ENCODE measurements at regions not wholly inside any gene's neighbourhood (a gene's known extent, or its start where the extent isn't known, plus 50 kb on each side); places are given as distances from the start of the nearest gene placed in this dataset.

DNA sequence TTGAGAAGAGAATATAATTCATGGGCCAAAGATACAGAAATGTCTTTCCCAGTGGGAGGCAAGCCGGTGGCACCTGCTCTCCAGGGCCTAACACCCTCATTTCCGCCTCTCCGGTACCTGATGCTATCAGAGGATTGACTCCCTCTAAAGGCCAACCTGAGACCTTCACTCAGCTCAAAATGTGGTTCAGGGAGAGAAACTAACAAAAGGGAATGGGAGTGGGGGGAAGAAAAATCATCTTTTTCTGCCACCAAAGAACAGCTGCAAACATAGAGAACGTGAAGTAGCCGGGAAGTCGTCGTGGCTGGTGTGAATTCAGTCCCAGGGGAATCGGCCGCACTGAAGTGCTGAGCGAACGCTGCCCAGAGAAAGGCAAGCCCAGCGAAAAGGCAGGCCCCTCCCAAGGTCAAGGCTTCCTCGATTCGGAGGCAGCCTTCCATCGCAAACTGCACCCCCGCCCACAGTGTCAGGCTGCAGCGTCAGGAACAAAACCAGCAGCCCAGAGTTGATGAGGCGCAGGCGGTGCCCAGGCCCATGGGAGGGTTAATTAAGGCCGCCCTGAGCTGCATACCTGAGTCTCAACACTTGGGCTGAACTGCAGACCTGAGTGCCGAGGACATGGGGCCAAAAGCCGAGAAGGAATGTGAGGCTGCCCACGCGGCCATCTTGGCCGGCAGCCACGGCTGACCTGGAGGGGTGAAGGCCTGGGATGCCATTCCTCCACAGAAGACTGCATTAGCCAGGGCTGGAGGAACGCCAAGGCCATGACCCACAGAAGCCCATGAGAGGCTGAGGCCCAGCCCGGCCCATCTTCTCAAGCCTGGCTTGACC, 160.2 kb downstream of the PSMG1 start:
- peak overlapping the region; percentile 4 for H2BK120ac ChIP-seq (ENCODE audit: low read depth, low read length)
- H4K8ac ChIP-seq (ENCODE audit: low read depth, low read length) = no peak overlapping the region
- H3K14ac ChIP-seq (ENCODE audit: low read length) = peak overlapping the region; percentile 73
- H2BK5ac ChIP-seq (ENCODE audit: low read length) = peak overlapping the region; percentile 58
- H3K23ac ChIP-seq (ENCODE audit: low read depth, low read length, poor library complexity) = peak overlapping the region; percentile 13
- no peaks in the 10 kb centered on the region for H3K79me1 ChIP-seq (ENCODE audit: low read depth, low read length)
- no peak overlapping the region for H3K4ac ChIP-seq (ENCODE audit: low read length)
- H4K91ac ChIP-seq (ENCODE audit: low read depth, low read length, poor library complexity) = no peak overlapping the region
- peak overlapping the region; percentile 30 for H2BK12ac ChIP-seq (ENCODE audit: low read length)
- no peak overlapping the region for H3K4me2 ChIP-seq (ENCODE audit: insufficient read depth, low read length, poor library complexity, severe bottlenecking)
- H3K27ac ChIP-seq (replicated peaks; ENCODE audit: low read length) = no peak overlapping the region
- H2AK5ac ChIP-seq (ENCODE audit: low read depth, low read length) = peak overlapping the region; percentile 76
- H2BK15ac ChIP-seq (ENCODE audit: low read length) = no peak overlapping the region
- H3K36me3 ChIP-seq (replicated peaks in 1 of 2; ENCODE audit: control insufficient read depth in 2 of 2, insufficient read depth in 2 of 2, low read length in 2 of 2) = no peaks in the 10 kb centered on the region
- peaks cover 9 to 13% of the 10 kb centered on the region in 2 donors for H3K4me1 ChIP-seq (ENCODE audit: control insufficient read depth in 2 of 2, insufficient read depth in 1 of 2, low read depth in 1 of 2, low read length in 2 of 2)
- H3K9me3 ChIP-seq (replicated peaks in 1 of 2; ENCODE audit: control insufficient read depth in 2 of 2, insufficient read depth in 1 of 2, low read depth in 1 of 2, low read length in 2 of 2) = peaks cover 0 to 7% of the 10 kb centered on the region in 2 donors
- no CpG with 5 or more reads among the region's 28 CpGs for WGBS, 2 donors (ENCODE audit: extremely low coverage in 2 of 2, insufficient read length in 2 of 2, insufficient replicate concordance in 1 of 2)
- H3K4me3 ChIP-seq (ENCODE audit: low read length in 2 of 2) = no peak overlapping the region
- peak overlapping the region; percentile 27 for H3K9ac ChIP-seq (ENCODE audit: low read depth, low read length, poor library complexity)
- H2AFZ ChIP-seq (ENCODE audit: low read length) = no peak overlapping the region
- no peak for DNase-seq (ENCODE audit: low spot score)
- peak overlapping the region; percentile 41 for H3K18ac ChIP-seq (ENCODE audit: low read length)
- H3K27me3 ChIP-seq (ENCODE audit: control insufficient read depth in 3 of 3, insufficient read depth in 3 of 3, low read depth in 1 of 3, low read length in 3 of 3) = no peaks in the 10 kb centered on the region

DNA sequence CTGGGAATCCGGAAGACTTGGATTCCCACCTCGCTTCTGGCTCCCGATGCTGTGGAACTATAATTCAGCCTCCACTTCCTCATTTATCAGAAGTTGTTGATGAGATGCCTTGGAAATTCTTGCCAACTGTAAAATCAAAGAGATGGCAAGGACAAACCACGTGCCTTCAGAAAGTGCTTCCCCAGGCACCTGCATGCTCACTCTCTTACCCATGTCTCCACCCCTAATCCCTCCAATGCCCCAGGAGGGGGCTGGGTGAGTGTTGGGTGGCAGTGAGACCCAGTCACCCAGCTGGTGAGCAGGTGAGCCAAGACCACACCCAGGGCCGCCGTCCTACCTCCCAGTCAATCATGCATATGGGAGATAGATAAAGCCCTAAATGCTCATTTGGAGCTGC, 160.8 kb downstream of the PSMG1 start:
- Histone ChIP-seq H3K4me3 (ENCODE audit: low read length in 2 of 2) (no peak overlapping the region), H3K79me1 (ENCODE audit: low read depth, low read length) (no peaks in the 10 kb centered on the region), H3K27ac (replicated peaks; ENCODE audit: low read length) (no peak overlapping the region), H3K4ac (ENCODE audit: low read length) (peak overlapping the region; percentile 4), H3K9ac (ENCODE audit: low read depth, low read length, poor library complexity) (no peak overlapping the region), H2BK120ac (ENCODE audit: low read depth, low read length) (no peak overlapping the region), H2BK5ac (ENCODE audit: low read length) (no peak overlapping the region), H3K23ac (ENCODE audit: low read depth, low read length, poor library complexity) (peak overlapping the region; percentile 44), H2AFZ (ENCODE audit: low read length) (no peak overlapping the region), H3K14ac (ENCODE audit: low read length) (no peak overlapping the region), H4K8ac (ENCODE audit: low read depth, low read length) (no peak overlapping the region), H3K27me3 (ENCODE audit: control insufficient read depth in 3 of 3, insufficient read depth in 3 of 3, low read depth in 1 of 3, low read length in 3 of 3) (no peaks in the 10 kb centered on the region), H2BK15ac (ENCODE audit: low read length) (no peak overlapping the region), H3K4me1 (ENCODE audit: control insufficient read depth in 2 of 2, insufficient read depth in 1 of 2, low read depth in 1 of 2, low read length in 2 of 2) (peaks cover 9 to 13% of the 10 kb centered on the region in 2 donors), H3K9me3 (replicated peaks in 1 of 2; ENCODE audit: control insufficient read depth in 2 of 2, insufficient read depth in 1 of 2, low read depth in 1 of 2, low read length in 2 of 2) (peaks cover 0 to 5% of the 10 kb centered on the region in 2 donors), H2BK12ac (ENCODE audit: low read length) (no peak overlapping the region), H3K36me3 (replicated peaks in 1 of 2; ENCODE audit: control insufficient read depth in 2 of 2, insufficient read depth in 2 of 2, low read length in 2 of 2) (no peaks in the 10 kb centered on the region), H2AK5ac (ENCODE audit: low read depth, low read length) (peak overlapping the region; percentile 11), H3K4me2 (ENCODE audit: insufficient read depth, low read length, poor library complexity, severe bottlenecking) (no peak overlapping the region), H4K91ac (ENCODE audit: low read depth, low read length, poor library complexity) (no peak overlapping the region), H3K18ac (ENCODE audit: low read length) (peak overlapping the region; percentile 93)
- WGBS, 2 donors (ENCODE audit: extremely low coverage in 2 of 2, insufficient read length in 2 of 2, insufficient replicate concordance in 1 of 2) = no CpG with 5 or more reads among the region's 6 CpGs
- DNase-seq (ENCODE audit: low spot score) = no peak

DNA sequence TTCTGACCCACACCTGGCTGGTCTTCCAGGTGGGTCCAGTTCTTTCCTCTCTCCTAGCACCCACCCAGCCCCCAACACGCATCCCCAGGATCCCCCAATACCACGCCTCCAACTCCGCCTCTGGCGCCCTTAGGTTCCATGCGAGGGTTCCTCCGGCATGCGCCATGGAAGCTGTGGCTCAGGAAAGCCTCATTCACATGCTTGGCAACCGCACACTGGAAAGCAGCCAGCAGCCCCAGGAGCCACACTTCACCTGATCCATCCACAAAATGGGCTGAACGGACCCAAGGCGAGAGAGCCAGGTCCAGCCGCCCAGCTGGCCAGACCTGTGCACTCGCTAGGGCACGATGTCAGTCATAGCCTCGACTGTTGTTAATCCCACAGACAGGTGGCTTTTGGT, 161.2 kb downstream of the PSMG1 start:
- H2BK120ac ChIP-seq (ENCODE audit: low read depth, low read length) = no peak overlapping the region
- peak overlapping the region; percentile 93 for H3K18ac ChIP-seq (ENCODE audit: low read length)
- no CpG with 5 or more reads among the region's 14 CpGs for WGBS, 2 donors (ENCODE audit: extremely low coverage in 2 of 2, insufficient read length in 2 of 2, insufficient replicate concordance in 1 of 2)
- H2BK12ac ChIP-seq (ENCODE audit: low read length) = no peak overlapping the region
- H3K36me3 ChIP-seq (replicated peaks in 1 of 2; ENCODE audit: control insufficient read depth in 2 of 2, insufficient read depth in 2 of 2, low read length in 2 of 2) = no peaks in the 10 kb centered on the region
- no peak overlapping the region for H3K4me2 ChIP-seq (ENCODE audit: insufficient read depth, low read length, poor library complexity, severe bottlenecking)
- no peak overlapping the region for H3K14ac ChIP-seq (ENCODE audit: low read length)
- no peak overlapping the region for H3K27ac ChIP-seq (replicated peaks; ENCODE audit: low read length)
- H2BK15ac ChIP-seq (ENCODE audit: low read length) = no peak overlapping the region
- H3K9ac ChIP-seq (ENCODE audit: low read depth, low read length, poor library complexity) = no peak overlapping the region
- peaks cover 0 to 5% of the 10 kb centered on the region in 2 donors for H3K9me3 ChIP-seq (replicated peaks in 1 of 2; ENCODE audit: control insufficient read depth in 2 of 2, insufficient read depth in 1 of 2, low read depth in 1 of 2, low read length in 2 of 2)
- H2BK5ac ChIP-seq (ENCODE audit: low read length) = no peak overlapping the region
- peak overlapping the region; percentile 11 for H2AK5ac ChIP-seq (ENCODE audit: low read depth, low read length)
- no peak overlapping the region for H3K4ac ChIP-seq (ENCODE audit: low read length)
- peaks cover 9 to 13% of the 10 kb centered on the region in 2 donors for H3K4me1 ChIP-seq (ENCODE audit: control insufficient read depth in 2 of 2, insufficient read depth in 1 of 2, low read depth in 1 of 2, low read length in 2 of 2)
- H2AFZ ChIP-seq (ENCODE audit: low read length) = no peak overlapping the region
- H3K23ac ChIP-seq (ENCODE audit: low read depth, low read length, poor library complexity) = peak overlapping the region; percentile 44
- no peak for DNase-seq (ENCODE audit: low spot score)
- H3K79me1 ChIP-seq (ENCODE audit: low read depth, low read length) = no peaks in the 10 kb centered on the region
- no peak overlapping the region for H4K8ac ChIP-seq (ENCODE audit: low read depth, low read length)
- no peaks in the 10 kb centered on the region for H3K27me3 ChIP-seq (ENCODE audit: control insufficient read depth in 3 of 3, insufficient read depth in 3 of 3, low read depth in 1 of 3, low read length in 3 of 3)
- H4K91ac ChIP-seq (ENCODE audit: low read depth, low read length, poor library complexity) = no peak overlapping the region
- no peak overlapping the region for H3K4me3 ChIP-seq (ENCODE audit: low read length in 2 of 2)

DNA sequence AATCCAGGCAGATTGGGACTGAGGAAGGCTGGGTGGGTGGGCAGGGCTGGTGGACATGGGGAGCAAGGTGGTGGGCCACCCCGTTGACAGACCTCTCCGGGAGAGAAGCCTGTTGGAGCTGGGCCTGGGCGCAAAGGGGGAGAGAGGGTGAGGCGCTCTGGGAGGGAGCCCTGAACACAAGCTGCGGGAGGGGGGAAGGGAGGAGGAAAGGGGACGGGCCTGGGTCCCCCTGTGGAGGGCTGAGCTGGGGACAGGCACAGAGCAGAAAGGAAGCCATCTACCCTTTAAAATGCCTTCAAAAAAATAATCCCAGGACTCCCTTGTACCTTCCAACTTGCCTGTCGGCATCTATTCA, 161.8 kb downstream of the PSMG1 start:
- H3K18ac ChIP-seq (ENCODE audit: low read length) = peak overlapping the region; percentile 81
- H4K91ac ChIP-seq (ENCODE audit: low read depth, low read length, poor library complexity) = no peak overlapping the region
- peak overlapping the region; percentile 44 for H4K8ac ChIP-seq (ENCODE audit: low read depth, low read length)
- no peak overlapping the region for H2BK5ac ChIP-seq (ENCODE audit: low read length)
- H2BK12ac ChIP-seq (ENCODE audit: low read length) = no peak overlapping the region
- H3K4ac ChIP-seq (ENCODE audit: low read length) = no peak overlapping the region
- no peak overlapping the region for H3K14ac ChIP-seq (ENCODE audit: low read length)
- H2BK15ac ChIP-seq (ENCODE audit: low read length) = peak overlapping the region; percentile 62
- no peak overlapping the region for H3K4me3 ChIP-seq (ENCODE audit: low read length in 2 of 2)
- no peaks in the 10 kb centered on the region for H3K27me3 ChIP-seq (ENCODE audit: control insufficient read depth in 3 of 3, insufficient read depth in 3 of 3, low read depth in 1 of 3, low read length in 3 of 3)
- DNase-seq (ENCODE audit: low spot score) = no peak
- peak overlapping the region; percentile 64 for H2AFZ ChIP-seq (ENCODE audit: low read length)
- no peaks in the 10 kb centered on the region for H3K36me3 ChIP-seq (replicated peaks in 1 of 2; ENCODE audit: control insufficient read depth in 2 of 2, insufficient read depth in 2 of 2, low read length in 2 of 2)
- H3K79me1 ChIP-seq (ENCODE audit: low read depth, low read length) = no peaks in the 10 kb centered on the region
- H3K27ac ChIP-seq (replicated peaks; ENCODE audit: low read length) = no peak overlapping the region
- no peak overlapping the region for H2BK120ac ChIP-seq (ENCODE audit: low read depth, low read length)
- no CpG with 5 or more reads among the region's 7 CpGs for WGBS, 2 donors (ENCODE audit: extremely low coverage in 2 of 2, insufficient read length in 2 of 2, insufficient replicate concordance in 1 of 2)
- peaks cover 9 to 13% of the 10 kb centered on the region in 2 donors for H3K4me1 ChIP-seq (ENCODE audit: control insufficient read depth in 2 of 2, insufficient read depth in 1 of 2, low read depth in 1 of 2, low read length in 2 of 2)
- peak overlapping the region; percentile 47 for H3K9ac ChIP-seq (ENCODE audit: low read depth, low read length, poor library complexity)
- H3K9me3 ChIP-seq (replicated peaks in 1 of 2; ENCODE audit: control insufficient read depth in 2 of 2, insufficient read depth in 1 of 2, low read depth in 1 of 2, low read length in 2 of 2) = peaks cover 0 to 5% of the 10 kb centered on the region in 2 donors
- no peak overlapping the region for H3K4me2 ChIP-seq (ENCODE audit: insufficient read depth, low read length, poor library complexity, severe bottlenecking)
- no peak overlapping the region for H2AK5ac ChIP-seq (ENCODE audit: low read depth, low read length)
- H3K23ac ChIP-seq (ENCODE audit: low read depth, low read length, poor library complexity) = no peak overlapping the region
